WI38 (cell line): ENCODE measurements at regions not wholly inside any gene's neighbourhood (a gene's known extent, or its start where the extent isn't known, plus 50 kb on each side); places are given as distances from the start of the nearest gene placed in this dataset.

Experiments
- H3K4me3 ChIP-seq: 2 replicates; pipeline ENCODE4 v1.5.1; 2011; ENCODE audit warnings: low read depth, mild to moderate bottlenecking, control low read depth, low read length
- CTCF ChIP-seq: IDR thresholded peaks from 2 replicates; pipeline ENCODE4 v1.5.1; 2012; ENCODE audit warnings: low read depth, mild to moderate bottlenecking, control low read depth, low read length

GRCh38 chr2:47301277-47301618 lies 67.9 kb upstream of the EPCAM start:
- no peak overlapping the region for H3K4me3 ChIP-seq
- no peak for TF ChIP-seq CTCF

- H3K4me3 ChIP-seq: no peak overlapping the region
- no peak for TF ChIP-seq CTCF
These were observed 68.4 kb upstream of the EPCAM start for GRCh38 chr2:47300609-47301276.

GRCh38 chr2:47300081-47300480 lies 69.0 kb upstream of the EPCAM start:
- H3K4me3 ChIP-seq: no peak overlapping the region
- TF ChIP-seq CTCF: no peak

- TF ChIP-seq CTCF: no peak
- H3K4me3 ChIP-seq: no peak overlapping the region
These were observed 69.6 kb upstream of the EPCAM start for GRCh38 chr2:47299555-47299954.

GRCh38 chr2:47298771-47299170 lies 70.3 kb upstream of the EPCAM start:
- no peak for TF ChIP-seq CTCF

GRCh38 chr2:47297767-47298425 lies 71.2 kb upstream of the EPCAM start:
- no peak overlapping the region for H3K4me3 ChIP-seq
- TF ChIP-seq CTCF: no peak

More at GRCh38 chr2:47298771-47299170, 70.3 kb upstream of the EPCAM start:
- no peak overlapping the region for H3K4me3 ChIP-seq

DNA sequence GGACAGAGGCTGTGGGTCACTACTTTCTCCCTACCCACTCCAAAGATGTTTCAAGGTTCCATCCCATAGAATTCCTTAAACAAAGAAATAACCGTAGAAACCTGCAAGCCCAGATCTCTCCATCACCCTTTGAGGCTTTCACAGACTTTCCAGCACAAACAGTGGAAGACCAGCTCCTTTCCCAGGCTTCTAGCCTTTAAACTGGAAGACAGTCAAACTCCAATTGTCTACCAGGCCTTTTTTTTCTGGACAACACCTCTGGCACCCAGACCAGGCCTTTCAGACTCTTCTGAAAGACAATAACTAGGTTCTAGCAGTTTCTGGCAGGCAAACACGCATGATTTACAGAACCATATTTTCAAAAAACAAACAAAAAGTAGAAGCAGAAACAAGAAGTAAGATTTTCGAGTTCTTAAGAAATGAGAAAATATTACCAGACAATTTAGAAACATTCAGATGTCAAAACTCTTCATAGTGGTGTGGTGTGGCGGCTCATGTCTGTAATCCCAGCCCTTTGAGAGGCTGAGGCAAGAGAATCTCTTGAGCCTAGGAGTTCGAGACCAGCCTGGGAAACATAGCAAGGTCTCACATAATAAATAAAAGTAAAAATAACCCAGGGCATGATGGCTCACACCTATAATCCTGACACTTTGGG lies 73.0 kb upstream of the EPCAM start:
- TF ChIP-seq CTCF: no peak
- no peak overlapping the region for H3K4me3 ChIP-seq
